Skin epidermis (tissue), 12 donors: ENCODE measurements at regions not wholly inside any gene's neighbourhood (a gene's known extent, or its start where the extent isn't known, plus 50 kb on each side); places are given as distances from the start of the nearest gene placed in this dataset.

ENCODE experiments used
- H3K27ac ChIP-seq, 21 experiments: fragments of 200-600 bp; sonication (generic) in 11 of 21; one replicate each; pipeline ENCODE4 v1.5.0; 2020; ENCODE audit warnings: mild to moderate bottlenecking in 3 of 21, inconsistent platforms in 2 of 21, moderate library complexity in 2 of 21
- H3K4me3 ChIP-seq, 7 experiments: fragments of 200-600 bp; sonication (generic) in 2 of 7; one replicate each; pipeline ENCODE4 v1.5.0; 2020; ENCODE audit warnings: inconsistent platforms in 2 of 7, mild to moderate bottlenecking in 2 of 7, moderate library complexity in 1 of 7

DNA sequence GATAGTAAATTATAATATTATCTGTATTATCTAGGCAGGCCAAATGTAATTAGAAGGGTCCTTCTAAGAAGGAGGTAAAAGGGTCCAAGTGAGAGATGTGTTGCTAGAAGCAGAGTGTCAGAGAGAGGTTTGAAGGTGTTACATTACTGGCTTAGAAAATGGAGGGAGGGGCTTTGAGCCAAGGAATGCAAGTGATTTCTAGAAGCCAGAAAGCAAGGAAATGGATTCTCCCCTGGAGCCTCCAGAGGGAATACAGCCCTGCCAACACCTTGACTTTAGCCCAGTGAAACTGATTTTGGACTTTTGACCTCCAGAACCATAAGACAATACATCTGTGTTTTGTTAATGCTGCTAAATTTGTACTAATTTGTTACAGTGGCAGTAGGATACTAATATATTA, 97.9 kb upstream of the IL6 start:
- Histone ChIP-seq H3K4me3 (no peak overlapping the region), H3K27ac (no peak overlapping the region)

DNA sequence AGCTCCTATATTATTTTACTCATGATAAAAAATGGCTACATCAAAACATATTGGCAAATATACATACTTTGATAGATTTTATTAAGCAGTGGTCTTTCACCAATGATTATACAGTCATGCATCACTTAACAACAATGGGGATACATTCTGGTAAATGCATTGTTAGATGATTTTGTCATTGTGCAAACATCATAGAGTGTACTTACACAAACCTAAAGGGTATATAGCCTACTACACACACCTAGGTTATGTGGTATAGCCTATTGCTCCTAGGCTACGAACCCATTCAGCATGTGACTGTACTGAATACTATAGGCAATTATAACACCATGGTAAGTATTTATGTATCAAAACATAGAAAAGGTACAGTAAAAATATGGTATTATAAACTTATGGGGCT, 98.9 kb upstream of the IL6 start:
- H3K4me3 ChIP-seq, result no peak overlapping the region
- no peak overlapping the region for H3K27ac ChIP-seq

DNA sequence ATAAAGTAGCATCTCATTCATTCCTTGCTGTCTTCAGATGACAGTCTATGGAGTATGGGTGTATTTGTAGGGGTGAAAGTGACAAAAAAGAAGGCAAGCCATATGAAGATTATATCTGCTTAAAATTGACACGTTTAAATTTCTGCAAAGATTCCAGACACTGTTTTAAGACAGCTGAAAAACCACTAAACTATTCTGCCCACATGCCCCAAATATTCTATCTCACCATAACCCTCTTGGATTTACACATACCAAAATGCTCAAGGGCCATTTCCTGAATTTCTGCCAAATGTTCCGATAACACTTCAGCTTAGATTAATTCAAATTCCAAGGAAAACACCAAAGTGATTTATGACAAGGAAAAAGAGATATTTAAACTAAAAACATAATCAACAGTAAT, 99.9 kb upstream of the IL6 start:
- Histone ChIP-seq H3K27ac (no peak overlapping the region), H3K4me3 (no peak overlapping the region)

DNA sequence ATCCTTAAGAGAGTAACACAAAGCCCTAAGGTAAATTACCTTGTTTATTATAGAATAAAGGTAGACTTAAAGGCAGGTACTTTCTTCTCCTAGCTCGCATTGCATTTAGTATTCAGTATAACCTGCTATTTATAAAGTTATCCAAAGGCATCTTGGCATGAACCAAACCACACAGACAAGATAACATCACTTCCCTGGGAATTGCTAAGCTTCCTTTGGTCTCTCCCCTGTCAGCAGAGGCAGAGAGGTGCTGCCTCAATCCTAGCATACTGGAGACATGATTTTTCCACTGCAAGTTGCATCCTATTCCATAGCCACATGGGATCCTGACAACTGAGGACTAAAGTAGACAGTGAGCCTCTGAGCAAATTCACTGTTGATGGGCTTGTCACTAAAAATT, 101.7 kb upstream of the IL6 start:
- H3K27ac ChIP-seq, result no peak overlapping the region
- H3K4me3 ChIP-seq, result no peak overlapping the region

DNA sequence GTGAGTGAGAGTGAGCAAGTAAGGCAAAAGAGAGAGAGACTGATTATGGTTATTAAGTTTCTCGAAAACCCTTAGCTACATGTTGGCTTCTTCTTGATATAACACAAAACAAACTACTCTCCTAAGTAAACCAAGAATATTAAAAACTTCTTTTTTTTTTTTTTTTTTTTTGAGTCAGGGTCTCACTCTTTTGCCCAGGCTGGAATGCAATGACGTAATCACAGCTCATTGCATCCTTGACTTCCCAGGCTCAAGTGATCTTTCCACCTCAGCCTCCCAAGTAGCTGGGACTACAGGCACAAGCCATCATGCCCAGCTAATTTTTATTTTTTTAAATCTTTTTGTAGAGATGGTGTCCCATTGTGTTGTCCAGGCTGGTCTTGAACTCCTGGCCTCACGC, 102.2 kb upstream of the IL6 start:
- Histone ChIP-seq H3K4me3 (no peak overlapping the region), H3K27ac (no peak overlapping the region)

DNA sequence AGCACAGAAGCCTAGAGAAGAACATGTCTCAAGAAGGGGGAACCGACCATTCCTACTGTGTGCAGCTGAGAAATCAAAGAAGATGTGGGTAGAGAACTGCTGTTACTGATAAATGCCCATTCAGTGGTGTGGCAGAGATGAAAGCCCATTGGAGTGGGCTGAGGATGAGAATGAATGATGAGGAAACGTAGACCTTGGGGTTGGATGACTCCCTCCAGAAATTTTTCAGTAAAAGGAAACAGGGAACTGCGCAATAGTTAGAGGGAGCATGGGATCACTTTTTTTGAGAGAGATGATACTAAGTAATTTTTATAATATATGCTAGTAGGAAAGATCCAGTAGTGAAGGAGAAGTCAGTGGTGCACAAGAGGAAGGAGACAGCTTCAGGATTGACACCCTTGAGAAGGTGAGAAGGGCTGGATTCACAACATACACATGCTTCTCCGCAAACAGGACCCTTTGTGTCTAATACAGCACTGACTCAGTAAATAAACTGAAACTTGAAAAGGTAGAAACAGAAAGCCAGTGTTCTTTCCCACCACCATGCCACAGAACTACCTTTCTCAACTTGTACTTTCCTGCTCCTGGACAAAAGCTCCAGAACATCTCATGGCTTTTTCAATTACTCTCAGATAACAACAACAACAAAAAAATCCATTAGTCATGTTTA, 104.7 kb upstream of the IL6 start:
- H3K4me3 ChIP-seq, result no peak overlapping the region
- no peak overlapping the region for H3K27ac ChIP-seq

DNA sequence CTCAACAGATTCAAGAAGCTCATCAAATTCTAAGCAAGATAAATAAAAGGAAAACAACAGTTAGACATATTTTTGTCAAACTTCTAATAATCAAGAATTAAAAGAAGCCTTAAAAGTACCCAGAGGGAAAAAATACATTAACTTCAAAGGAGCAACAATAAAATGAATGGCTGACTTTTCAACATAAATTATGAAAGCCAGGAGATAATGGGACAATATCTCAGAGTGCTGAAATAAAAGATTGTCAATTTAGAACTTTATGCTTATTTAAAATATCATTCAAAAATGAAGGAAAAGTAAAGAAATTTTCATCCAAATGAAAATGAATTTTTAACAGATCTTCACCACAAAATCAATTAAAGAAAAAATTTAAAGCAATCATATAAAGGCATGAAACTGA, 108.5 kb upstream of the IL6 start:
- H3K27ac ChIP-seq, result no peak overlapping the region

DNA sequence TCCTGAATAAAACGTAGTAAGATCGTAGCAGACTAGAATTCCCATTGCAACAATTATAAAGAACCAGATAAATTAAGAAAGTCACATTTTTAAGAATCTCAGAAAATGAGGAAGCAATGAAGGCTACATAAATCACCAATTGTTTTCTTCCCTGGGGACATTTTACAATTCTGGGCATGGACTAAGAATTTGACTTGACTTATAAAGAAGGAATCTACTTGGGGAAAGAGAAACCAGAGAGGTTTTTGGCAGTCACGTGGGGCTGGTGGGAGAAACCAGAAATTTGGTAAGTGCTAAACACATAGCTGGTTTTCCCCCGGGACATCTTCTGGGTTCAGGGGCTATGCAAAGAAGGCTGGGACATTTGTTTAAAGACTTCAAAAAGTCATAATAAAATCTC, 109.8 kb upstream of the IL6 start:
- Histone ChIP-seq H3K4me3 (no peak overlapping the region), H3K27ac (no peak overlapping the region)

More for the DNA sequence above, 108.5 kb upstream of the IL6 start:
- no peak overlapping the region for H3K4me3 ChIP-seq

DNA sequence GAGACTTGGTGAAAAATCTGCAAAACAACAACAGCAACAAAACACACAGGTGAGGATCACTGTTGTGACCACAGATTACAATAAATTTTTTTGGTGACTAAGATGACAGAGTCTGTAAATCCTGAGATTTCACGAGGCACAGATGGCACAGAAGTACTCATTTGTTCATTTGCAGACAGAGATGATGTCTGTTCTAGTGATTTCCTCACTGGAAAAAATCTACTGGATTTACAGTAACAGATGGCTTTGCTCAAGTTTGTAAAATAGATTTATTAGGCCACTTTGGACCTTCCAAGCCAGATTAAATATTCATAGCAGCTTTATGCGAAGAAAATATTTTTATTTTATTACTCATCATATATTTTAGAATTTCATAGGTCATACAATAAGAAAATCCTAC, 113.5 kb upstream of the IL6 start:
- H3K27ac ChIP-seq, result no peak overlapping the region
- no peak overlapping the region for H3K4me3 ChIP-seq

DNA sequence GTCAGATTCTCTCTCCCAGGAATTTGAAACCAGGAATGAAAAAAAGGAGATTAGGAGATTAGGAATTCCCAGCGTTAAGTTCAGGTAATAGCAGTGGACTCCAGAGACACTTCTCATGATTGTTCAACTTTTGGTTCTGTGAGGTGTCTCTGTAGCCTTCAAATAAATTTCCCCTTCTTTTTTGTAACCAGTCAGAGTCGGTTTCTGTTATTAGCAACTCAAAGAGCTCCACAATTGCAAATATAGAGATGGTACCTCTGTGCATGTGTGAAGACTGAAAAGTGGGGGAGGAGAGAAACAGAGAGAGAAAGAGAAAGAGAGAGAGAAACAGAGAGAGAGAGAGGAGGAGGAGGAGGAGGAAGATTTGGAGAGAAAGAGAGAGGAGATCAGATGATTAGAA, 112.8 kb upstream of the STEAP1B start:
- no peak overlapping the region for H3K4me3 ChIP-seq
- no peak overlapping the region for H3K27ac ChIP-seq

DNA sequence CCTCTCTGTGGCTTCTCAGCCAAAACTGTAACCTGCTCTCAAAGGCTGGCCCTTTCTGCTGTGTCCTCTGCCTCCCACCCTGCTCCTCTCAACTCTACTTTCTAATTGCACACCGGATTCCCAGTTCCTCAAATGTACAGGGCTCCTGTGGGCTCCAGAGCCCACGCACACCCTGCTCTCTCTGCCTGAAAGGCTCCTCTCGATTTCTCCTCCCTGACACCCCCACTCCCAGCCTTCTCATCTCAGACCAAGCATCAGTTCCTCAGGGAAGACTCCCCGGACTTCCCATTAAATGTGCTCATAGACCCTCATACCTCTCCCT, 111.7 kb upstream of the STEAP1B start:
- no peak overlapping the region for H3K27ac ChIP-seq
- no peak overlapping the region for H3K4me3 ChIP-seq

DNA sequence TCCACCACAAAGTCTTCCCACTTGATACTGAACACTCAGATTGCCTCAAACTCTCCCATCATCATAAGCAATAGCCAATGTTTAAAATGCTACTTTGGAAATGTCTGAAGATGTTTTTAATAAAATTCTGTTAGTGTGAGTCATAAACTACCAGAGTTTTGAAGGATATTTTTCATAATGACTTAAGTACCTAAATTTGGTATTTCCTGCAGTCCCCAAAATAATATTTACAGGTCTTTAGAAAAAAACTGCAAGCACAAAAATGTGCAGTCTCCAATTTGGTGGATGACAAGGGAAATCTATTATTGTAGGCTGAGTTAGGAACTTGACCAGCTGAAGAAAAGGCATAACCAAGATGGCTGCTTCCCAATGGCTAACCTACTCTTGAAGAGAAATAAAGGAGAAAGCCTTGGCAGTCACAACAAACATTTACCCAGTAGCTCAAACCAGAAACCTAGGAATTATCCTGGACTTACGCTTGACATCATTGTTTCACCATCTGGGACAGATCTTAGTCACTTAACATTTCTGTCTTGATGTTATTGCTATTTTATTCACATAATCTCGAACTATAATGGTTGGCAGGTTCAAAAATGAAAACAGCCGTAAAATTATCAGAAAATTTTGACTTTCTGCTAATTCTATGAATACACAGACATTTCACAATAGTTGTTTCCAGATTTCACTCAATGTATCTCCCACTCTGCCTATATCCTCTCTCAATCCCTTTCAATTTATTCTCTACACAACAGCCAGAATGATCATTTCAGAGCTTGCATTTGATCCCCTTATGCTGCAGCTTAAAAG, 111.2 kb upstream of the STEAP1B start:
- H3K27ac ChIP-seq, result peak overlapping the region in 1 of 21 experiments; percentile 22
- H3K4me3 ChIP-seq, result no peak overlapping the region

DNA sequence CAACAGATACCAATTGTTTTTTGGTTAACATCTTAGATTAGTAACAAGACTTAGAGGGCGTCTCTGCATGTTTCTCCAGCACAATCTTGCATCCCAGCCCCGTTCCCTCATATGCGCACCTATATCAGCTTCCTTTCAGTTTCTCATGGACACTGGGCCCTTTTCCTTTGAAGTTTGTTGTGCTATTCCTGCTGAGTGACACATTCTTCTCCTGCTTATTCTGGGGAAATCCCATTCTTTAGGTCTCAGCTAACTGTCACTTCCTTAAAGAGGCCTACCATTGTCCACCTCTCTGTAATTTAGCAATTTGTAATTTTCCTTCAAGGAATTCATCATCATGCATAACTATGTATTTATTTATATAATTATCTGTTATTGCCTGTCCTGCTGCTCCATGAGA, 110.3 kb upstream of the STEAP1B start:
- Histone ChIP-seq H3K4me3 (no peak overlapping the region), H3K27ac (no peak overlapping the region)

DNA sequence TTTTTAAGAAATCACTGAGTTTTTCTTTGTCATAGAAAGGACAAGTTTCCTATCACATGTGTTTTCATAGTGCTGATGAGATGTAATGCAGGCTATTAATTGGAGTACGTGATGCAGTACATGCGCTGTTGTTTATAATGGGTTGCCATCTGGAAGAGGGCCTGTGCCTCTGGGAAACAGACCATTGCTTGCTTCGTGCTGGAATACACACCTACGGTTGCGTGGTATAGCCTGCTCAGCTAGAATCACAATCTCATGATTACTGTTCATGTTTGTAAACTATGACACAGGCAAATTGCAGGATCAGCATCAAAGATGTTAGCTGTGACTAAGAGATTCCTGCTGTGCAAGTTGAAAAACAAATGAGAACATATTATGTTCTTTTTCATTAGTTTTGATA, 107.2 kb upstream of the STEAP1B start:
- no peak overlapping the region for H3K4me3 ChIP-seq
- H3K27ac ChIP-seq, result no peak overlapping the region

DNA sequence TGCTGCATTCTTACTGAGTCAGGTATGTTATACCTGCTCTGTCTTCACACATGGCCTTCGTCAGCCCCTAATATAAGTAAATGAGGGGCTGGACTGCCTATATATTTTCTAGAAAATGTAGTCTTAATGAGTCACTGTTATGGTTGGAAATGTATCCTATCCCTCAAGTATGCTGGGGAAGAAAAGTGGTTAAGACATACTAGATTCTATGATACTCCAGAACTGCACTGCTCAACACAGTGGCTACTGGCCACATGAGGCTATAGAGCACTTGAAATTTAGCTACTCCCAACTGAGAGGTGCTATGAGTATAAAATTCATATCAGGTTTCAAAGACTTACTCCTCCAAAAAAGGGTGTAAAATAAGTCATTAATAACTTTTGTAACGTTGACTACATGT, 104.3 kb upstream of the STEAP1B start:
- H3K4me3 ChIP-seq, result no peak overlapping the region

DNA sequence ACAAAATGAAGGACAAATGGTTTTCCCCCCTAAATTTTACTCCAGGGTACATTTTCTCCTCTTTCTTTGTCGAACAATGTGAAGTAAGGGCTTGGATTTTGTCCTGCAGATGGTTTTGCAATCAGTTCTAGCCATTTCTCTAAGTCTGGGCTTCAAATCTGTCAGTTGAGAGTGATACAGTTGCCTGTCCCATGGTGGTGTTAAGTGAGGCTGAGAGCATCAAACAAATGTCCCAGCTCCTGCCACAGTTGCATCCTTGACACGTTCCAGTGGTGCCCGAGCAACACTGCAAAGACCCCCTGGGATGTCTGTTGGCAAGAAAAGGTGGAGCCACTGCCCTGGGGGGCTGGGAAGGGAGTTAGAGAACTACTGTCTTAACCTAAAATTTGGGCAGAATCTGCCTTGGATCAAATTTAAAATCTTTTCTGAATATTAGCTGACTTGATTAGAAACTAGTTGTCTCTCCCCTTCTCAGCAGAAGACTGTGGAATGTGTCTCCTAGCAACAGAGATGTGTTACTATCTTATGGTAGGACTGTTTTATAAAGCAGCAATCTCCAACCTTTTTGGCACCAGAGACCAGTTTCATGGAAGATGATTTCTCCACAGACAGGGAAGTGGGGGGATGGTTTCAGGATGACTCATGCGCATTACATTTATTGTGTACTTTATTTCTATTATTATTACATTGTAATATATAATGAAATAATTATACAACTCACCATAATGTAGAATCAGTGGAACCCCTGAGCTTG, 102.0 kb upstream of the STEAP1B start:
- H3K4me3 ChIP-seq, result no peak overlapping the region
- peak overlapping the region in 2 of 21 experiments; percentile 25 to 26 for H3K27ac ChIP-seq

More for the DNA sequence above, 104.3 kb upstream of the STEAP1B start:
- no peak overlapping the region for H3K27ac ChIP-seq

DNA sequence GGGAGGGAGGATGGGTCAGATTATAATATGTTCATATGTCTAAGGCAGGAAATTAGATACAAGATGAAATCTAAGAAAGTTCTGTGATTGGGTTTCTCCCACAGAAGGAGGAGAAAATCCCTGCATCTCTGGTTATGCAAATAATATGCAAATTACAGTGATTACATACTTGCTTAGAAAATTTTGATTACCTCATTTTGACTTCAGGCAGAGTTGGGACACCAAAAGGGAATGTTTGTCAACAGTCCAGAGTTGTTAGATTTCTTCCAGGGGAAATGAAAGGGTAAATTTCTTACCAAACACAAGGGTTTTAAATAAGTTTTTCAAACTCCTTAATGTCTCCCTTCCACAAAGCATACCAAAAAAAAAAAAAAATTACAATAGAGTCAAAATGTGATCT, 101.4 kb upstream of the STEAP1B start:
- H3K4me3 ChIP-seq, result no peak overlapping the region
- H3K27ac ChIP-seq, result peak overlapping the region in 2 of 21 experiments; percentile 25 to 28

DNA sequence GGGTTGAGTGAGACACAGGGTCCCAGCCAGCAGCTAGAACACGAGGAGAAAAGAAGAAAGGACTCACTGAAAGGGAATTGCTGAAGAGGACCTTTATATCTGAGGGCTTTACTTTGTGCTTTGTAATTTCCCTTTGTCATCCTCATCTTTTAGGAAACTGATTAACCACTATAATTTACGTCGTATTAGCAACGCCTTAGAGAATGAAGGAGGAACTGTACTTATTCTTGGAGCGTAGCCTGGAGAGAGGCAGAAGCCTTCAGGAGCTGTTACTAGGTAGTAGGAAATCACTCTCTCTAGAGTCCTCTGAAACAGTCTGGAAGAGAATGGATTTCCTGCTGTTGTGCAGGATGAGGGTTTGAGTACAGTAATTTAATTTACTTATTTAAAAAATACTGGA, 101.0 kb upstream of the STEAP1B start:
- H3K27ac ChIP-seq, result peak overlapping the region in 4 of 21 experiments; percentile 0 to 47 (median 23)
- H3K4me3 ChIP-seq, result no peak overlapping the region

DNA sequence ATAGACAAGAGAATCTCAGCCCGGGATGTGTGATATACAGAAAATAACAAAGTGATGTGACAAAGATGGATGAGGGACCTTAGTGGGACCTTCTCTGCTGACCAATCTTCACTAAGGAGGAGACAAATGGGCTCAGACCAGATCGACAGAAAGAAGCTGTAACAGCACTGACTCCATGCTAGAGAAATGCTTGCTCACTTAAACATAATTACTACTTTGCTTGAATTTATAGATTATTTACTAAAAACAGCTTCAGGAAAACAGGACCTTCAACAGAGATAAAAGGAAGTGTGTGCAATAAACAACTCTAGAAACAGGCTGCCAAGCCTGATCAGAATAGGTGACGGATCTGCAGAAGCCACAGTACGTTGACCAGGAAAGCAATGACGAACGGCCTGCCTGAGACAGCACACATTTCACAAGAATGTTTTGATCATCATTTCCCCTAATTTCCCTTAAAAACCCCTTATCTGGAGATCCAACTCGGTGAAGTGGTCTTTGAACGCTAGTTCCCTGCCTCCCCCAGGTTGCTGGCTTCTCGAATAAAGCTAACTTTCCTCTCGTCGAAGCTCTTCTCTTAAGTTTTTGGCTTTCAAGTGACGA, 98.4 kb upstream of the STEAP1B start:
- H3K27ac ChIP-seq, result no peak overlapping the region
- H3K4me3 ChIP-seq, result no peak overlapping the region

DNA sequence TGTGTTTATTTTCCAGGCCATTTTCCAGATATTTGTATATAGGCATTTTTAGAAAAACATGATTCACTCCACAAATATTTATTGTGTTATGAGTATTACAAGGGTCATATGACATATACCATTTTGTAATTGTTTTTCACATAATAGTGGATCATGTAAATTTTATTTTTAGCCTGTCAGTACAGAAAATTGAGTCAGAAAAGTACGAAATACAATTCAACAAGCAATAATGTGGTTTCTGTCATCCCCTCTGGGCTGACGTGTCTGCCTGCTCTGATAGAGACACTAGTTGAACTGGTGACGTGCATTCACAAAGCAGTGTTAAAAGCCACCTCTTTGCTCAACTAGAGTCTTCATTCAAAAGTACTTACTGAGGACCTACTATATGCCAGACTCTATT, 97.9 kb upstream of the STEAP1B start:
- Histone ChIP-seq H3K27ac (no peak overlapping the region), H3K4me3 (no peak overlapping the region)
